AG08395 (cell line): ENCODE measurements at regions not wholly inside any gene's neighbourhood (a gene's known extent, or its start where the extent isn't known, plus 50 kb on each side); places are given as distances from the start of the nearest gene placed in this dataset.

ENCODE experiments used
- DNase-seq: peaks from one replicate; pipeline ENCODE4 v3.0.0; 2012; ENCODE audit warnings: mixed read lengths, low spot score

- DNase-seq, result no peak
These were observed 384.0 kb upstream of the KCNMB2 start for GRCh38 chr3:178152031-178152806.

GRCh38 chr3:178152988-178153387 is 383.2 kb upstream of the KCNMB2 start:
- no peak for DNase-seq

- no peak for DNase-seq
These were observed 380.7 kb upstream of the KCNMB2 start for GRCh38 chr3:178155521-178155920.

- no peak for DNase-seq
These were observed 379.9 kb upstream of the KCNMB2 start for GRCh38 chr3:178156301-178156700.

GRCh38 chr3:178159691-178160220 is 376.5 kb upstream of the KCNMB2 start:
- DNase-seq, result no peak

- no peak for DNase-seq
These were observed 366.8 kb upstream of the KCNMB2 start for GRCh38 chr3:178169421-178169820.

- peak; percentile 46 for DNase-seq
These were observed 365.3 kb upstream of the KCNMB2 start for GRCh38 chr3:178170698-178171535.

GRCh38 chr3:178172121-178172520 is 364.1 kb upstream of the KCNMB2 start:
- DNase-seq, result no peak

- no peak for DNase-seq
These were observed 361.9 kb upstream of the KCNMB2 start for GRCh38 chr3:178174201-178174915.

- no peak for DNase-seq
These were observed 355.1 kb upstream of the KCNMB2 start for GRCh38 chr3:178181088-178181487.

GRCh38 chr3:178181784-178182183 is 354.5 kb upstream of the KCNMB2 start:
- DNase-seq, result no peak

GRCh38 chr3:178182337-178182779 is 353.9 kb upstream of the KCNMB2 start:
- DNase-seq, result no peak

GRCh38 chr3:178184833-178185232 is 351.4 kb upstream of the KCNMB2 start:
- DNase-seq, result no peak

- DNase-seq, result no peak
These were observed 349.6 kb upstream of the KCNMB2 start for GRCh38 chr3:178186666-178187065.

- no peak for DNase-seq
These were observed 346.4 kb upstream of the KCNMB2 start for GRCh38 chr3:178189854-178190253.

GRCh38 chr3:178193846-178194245 is 342.4 kb upstream of the KCNMB2 start:
- DNase-seq, result no peak

GRCh38 chr3:178194539-178194938 is 341.7 kb upstream of the KCNMB2 start:
- no peak for DNase-seq

GRCh38 chr3:178195824-178196223 is 340.4 kb upstream of the KCNMB2 start:
- peak; percentile 57 for DNase-seq

GRCh38 chr3:178198329-178198728 is 337.9 kb upstream of the KCNMB2 start:
- peak; percentile 10 for DNase-seq

- no peak for DNase-seq
These were observed 335.9 kb upstream of the KCNMB2 start for GRCh38 chr3:178200316-178200715.

- no peak for DNase-seq
These were observed 334.5 kb upstream of the KCNMB2 start for GRCh38 chr3:178201714-178202113.

GRCh38 chr3:178202194-178202593 is 334.0 kb upstream of the KCNMB2 start:
- DNase-seq, result no peak
